ENCODE measurements at regions not wholly inside any gene's neighbourhood (a gene's known extent, or its start where the extent isn't known, plus 50 kb on each side); places are given as distances from the start of the nearest gene placed in this dataset.

- TF ChIP-seq EZH2 (IDR thresholded peaks at IDR 0.05; ENCODE audit: low read length, missing control alignments), result no peak
- no peak for TF ChIP-seq CTCF (conservative IDR thresholded peaks at IDR 0.05 in 1 of 2, IDR thresholded peaks at IDR 0.05 in 1 of 2; ENCODE audit: low read depth in 1 of 2, low read length in 2 of 2)
Measured at GRCh38 chr2:41957431-41957830, 90.4 kb upstream of the PKDCC start.

Data from fibroblast of lung (primary cell).